Neuronal stem cell (in vitro differentiated cells): ENCODE measurements at regions not wholly inside any gene's neighbourhood (a gene's known extent, or its start where the extent isn't known, plus 50 kb on each side); places are given as distances from the start of the nearest gene placed in this dataset.

Source experiments
- DNase-seq: peaks from one replicate; pipeline ENCODE4 v3.0.0-alpha.2; 2013; ENCODE audit warnings: low spot score
- H2AFZ ChIP-seq: one replicate; pipeline ENCODE4 v1.6.1; 2013; ENCODE audit warnings: mild to moderate bottlenecking, low read length, inconsistent platforms
- H2AK5ac ChIP-seq: 2 replicates; pipeline ENCODE4 v1.6.1; 2013; ENCODE audit warnings: low read depth, mild to moderate bottlenecking, inconsistent platforms, low read length, moderate library complexity, mixed read lengths
- H2BK120ac ChIP-seq: 2 replicates; pipeline ENCODE4 v1.6.1; 2013; ENCODE audit warnings: low read depth, mild to moderate bottlenecking, inconsistent platforms, low read length, moderate library complexity, mixed read lengths
- H2BK12ac ChIP-seq: one replicate; pipeline ENCODE4 v1.6.1; 2013; ENCODE audit warnings: low read length, inconsistent platforms
- H2BK15ac ChIP-seq: 2 replicates; pipeline ENCODE4 v1.6.1; 2013; ENCODE audit warnings: mild to moderate bottlenecking, low read length, inconsistent platforms, mixed read lengths
- H2BK5ac ChIP-seq: one replicate; pipeline ENCODE4 v1.6.1; 2013; ENCODE audit warnings: inconsistent platforms, mild to moderate bottlenecking, low read length, moderate library complexity
- H3K14ac ChIP-seq: one replicate; pipeline ENCODE4 v1.6.1; 2013; ENCODE audit warnings: low read length, inconsistent platforms
- H3K18ac ChIP-seq: 2 replicates; pipeline ENCODE4 v1.6.1; 2013; ENCODE audit warnings: low read length, inconsistent platforms
- H3K23ac ChIP-seq: 2 replicates; pipeline ENCODE4 v1.6.1; 2013; ENCODE audit warnings: low read depth, mild to moderate bottlenecking, mixed read lengths, low read length, inconsistent platforms; ENCODE audit not compliant: poor library complexity
- H3K27ac ChIP-seq: replicated peaks from 3 replicates; pipeline ENCODE4 v1.5.1; 2013; ENCODE audit warnings: low read length, inconsistent platforms
- H3K27me3 ChIP-seq, 3 experiments: 2 replicates each; pipeline ENCODE4 v1.6.1; 2013; ENCODE audit warnings: low read length in 3 of 3, mild to moderate bottlenecking in 2 of 3, inconsistent platforms in 1 of 3, low read depth in 1 of 3, mixed read lengths in 1 of 3, moderate library complexity in 1 of 3; ENCODE audit not compliant: control insufficient read depth in 3 of 3, insufficient read depth in 3 of 3
- H3K36me3 ChIP-seq, 2 donors: replicated peaks in 1 of 2; 2 replicates each; pipeline ENCODE4 v1.6.1; 2013; ENCODE audit warnings: low read length in 2 of 2; ENCODE audit not compliant: control insufficient read depth in 2 of 2, insufficient read depth in 2 of 2
- H3K4ac ChIP-seq: 2 replicates; pipeline ENCODE4 v1.6.1; 2013; ENCODE audit warnings: inconsistent platforms, mild to moderate bottlenecking, low read length, moderate library complexity
- H3K4me1 ChIP-seq, 2 donors: 1 replicate in 1 of 2; 2 replicates in 1 of 2; pipeline ENCODE4 v1.6.1; 2013; ENCODE audit warnings: low read length in 2 of 2, low read depth in 1 of 2; ENCODE audit not compliant: control insufficient read depth in 2 of 2, insufficient read depth in 1 of 2
- H3K4me2 ChIP-seq: one replicate; pipeline ENCODE4 v1.6.1; 2013; ENCODE audit warnings: mild to moderate bottlenecking, low read length, inconsistent platforms; ENCODE audit not compliant: insufficient read depth, poor library complexity, severe bottlenecking
- H3K4me3 ChIP-seq, 2 donors: 2 replicates each; pipeline ENCODE4 v1.5.1; 2013; ENCODE audit warnings: low read length in 2 of 2, mild to moderate bottlenecking in 2 of 2, inconsistent platforms in 1 of 2, moderate library complexity in 1 of 2
- H3K79me1 ChIP-seq: one replicate; pipeline ENCODE4 v1.6.1; 2013; ENCODE audit warnings: low read depth, mild to moderate bottlenecking, inconsistent platforms, low read length, moderate library complexity
- H3K9ac ChIP-seq: one replicate; pipeline ENCODE4 v1.6.1; 2013; ENCODE audit warnings: mild to moderate bottlenecking, low read depth, low read length, inconsistent platforms; ENCODE audit not compliant: poor library complexity
- H3K9me3 ChIP-seq, 2 donors: replicated peaks in 1 of 2; 2 replicates each; pipeline versions ENCODE3 to v1.6.1; 2013; ENCODE audit warnings: low read length in 2 of 2, mild to moderate bottlenecking in 2 of 2, inconsistent platforms in 1 of 2, low read depth in 1 of 2, mixed read lengths in 1 of 2, moderate library complexity in 1 of 2; ENCODE audit not compliant: control insufficient read depth in 2 of 2, insufficient read depth in 1 of 2
- H4K8ac ChIP-seq: one replicate; pipeline ENCODE4 v1.6.1; 2013; ENCODE audit warnings: low read depth, mild to moderate bottlenecking, inconsistent platforms, low read length, moderate library complexity
- H4K91ac ChIP-seq: one replicate; pipeline ENCODE4 v1.6.1; 2013; ENCODE audit warnings: low read length, low read depth, mild to moderate bottlenecking, inconsistent platforms; ENCODE audit not compliant: poor library complexity
- WGBS, 2 donors: extraction: QIAGEN DNeasy Blood & Tissue Kit; methylation state at CpG; one replicate each; pipeline ENCODE4 v1.1.7; 2013; ENCODE audit warnings: missing lambda C conversion rate in 2 of 2, mixed read lengths in 1 of 2; ENCODE audit not compliant: insufficient read length in 2 of 2, insufficient replicate concordance in 1 of 2; ENCODE audit errors: extremely low coverage in 2 of 2; 5-methylcytosine and 5-hydroxymethylcytosine counted together

DNA sequence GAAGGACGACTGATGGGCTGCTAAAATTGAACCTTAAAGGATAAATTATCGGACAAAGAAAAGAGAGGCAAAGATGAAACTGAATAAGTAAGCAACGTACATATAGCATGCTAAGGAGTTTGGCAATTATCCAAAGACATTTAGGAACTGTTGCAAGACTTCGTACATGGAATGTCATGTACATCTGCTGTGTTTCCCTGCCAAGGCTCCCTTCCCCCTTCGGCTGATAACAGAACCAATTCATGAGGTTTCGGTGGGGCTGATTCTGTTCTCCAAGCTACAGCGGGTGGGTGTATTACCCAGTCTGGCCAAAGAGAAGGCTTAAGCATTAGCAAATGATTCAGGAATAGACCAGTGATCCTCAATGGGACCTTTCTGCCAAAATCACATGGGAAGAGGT, 190.9 kb upstream of the FREM1 start:
- H3K9me3 ChIP-seq, result no peaks in the 10 kb centered on the region
- H2AFZ ChIP-seq, result no peak overlapping the region
- H2BK120ac ChIP-seq, result no peak overlapping the region
- H3K4me1 ChIP-seq, result no peaks in the 10 kb centered on the region
- no peaks in the 10 kb centered on the region for H3K36me3 ChIP-seq
- H3K27me3 ChIP-seq, result no peaks in the 10 kb centered on the region
- no peak overlapping the region for H2BK5ac ChIP-seq
- no peaks in the 10 kb centered on the region for H3K79me1 ChIP-seq
- no peak overlapping the region for H3K18ac ChIP-seq
- no peak for DNase-seq
- no peak overlapping the region for H3K4me2 ChIP-seq
- H4K91ac ChIP-seq, result no peak overlapping the region
- no peak overlapping the region for H2BK12ac ChIP-seq
- H3K14ac ChIP-seq, result no peak overlapping the region
- H3K23ac ChIP-seq, result no peak overlapping the region
- no peak overlapping the region for H2BK15ac ChIP-seq
- WGBS, 2 donors, result no CpG with 5 or more reads among the region's 7 CpGs
- H3K4ac ChIP-seq, result no peak overlapping the region
- no peak overlapping the region for H3K4me3 ChIP-seq
- H3K9ac ChIP-seq, result no peak overlapping the region
- no peak overlapping the region for H3K27ac ChIP-seq
- H2AK5ac ChIP-seq, result no peak overlapping the region
- no peak overlapping the region for H4K8ac ChIP-seq

DNA sequence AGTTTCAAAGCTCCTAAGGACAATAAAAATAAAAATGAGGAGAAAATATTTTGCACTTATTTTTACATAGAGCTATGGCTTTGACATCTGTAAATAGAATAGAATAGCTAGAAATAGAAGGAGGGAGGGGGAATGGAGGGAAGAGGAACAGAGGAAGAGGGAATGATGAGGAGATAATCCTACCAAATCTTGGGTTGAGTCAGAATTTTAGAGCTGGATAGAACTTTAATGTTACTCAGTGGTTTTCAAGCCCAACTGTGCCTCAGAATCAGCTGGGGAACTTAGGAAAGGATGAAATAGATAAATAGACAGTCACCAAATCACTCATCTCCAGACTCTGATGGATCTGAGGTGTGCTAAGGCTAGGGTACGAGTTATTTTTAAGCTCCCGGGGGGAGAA, 190.3 kb upstream of the FREM1 start:
- H3K4me1 ChIP-seq, result no peaks in the 10 kb centered on the region
- H3K79me1 ChIP-seq, result no peaks in the 10 kb centered on the region
- no peak overlapping the region for H3K23ac ChIP-seq
- no peak overlapping the region for H3K14ac ChIP-seq
- WGBS, 2 donors, result no CpG with 5 or more reads among the region's 2 CpGs
- H2AFZ ChIP-seq, result peak overlapping the region; percentile 73
- H2AK5ac ChIP-seq, result no peak overlapping the region
- no peak overlapping the region for H2BK120ac ChIP-seq
- no peak overlapping the region for H3K4me3 ChIP-seq
- H4K8ac ChIP-seq, result no peak overlapping the region
- H3K4me2 ChIP-seq, result no peak overlapping the region
- H3K9ac ChIP-seq, result no peak overlapping the region
- H2BK5ac ChIP-seq, result no peak overlapping the region
- H3K27ac ChIP-seq, result no peak overlapping the region
- H2BK15ac ChIP-seq, result no peak overlapping the region
- H3K36me3 ChIP-seq, result no peaks in the 10 kb centered on the region
- no peak overlapping the region for H4K91ac ChIP-seq
- H3K18ac ChIP-seq, result no peak overlapping the region
- no peak overlapping the region for H3K4ac ChIP-seq
- H3K9me3 ChIP-seq, result no peaks in the 10 kb centered on the region
- no peak overlapping the region for H2BK12ac ChIP-seq
- no peak for DNase-seq
- H3K27me3 ChIP-seq, result no peaks in the 10 kb centered on the region

DNA sequence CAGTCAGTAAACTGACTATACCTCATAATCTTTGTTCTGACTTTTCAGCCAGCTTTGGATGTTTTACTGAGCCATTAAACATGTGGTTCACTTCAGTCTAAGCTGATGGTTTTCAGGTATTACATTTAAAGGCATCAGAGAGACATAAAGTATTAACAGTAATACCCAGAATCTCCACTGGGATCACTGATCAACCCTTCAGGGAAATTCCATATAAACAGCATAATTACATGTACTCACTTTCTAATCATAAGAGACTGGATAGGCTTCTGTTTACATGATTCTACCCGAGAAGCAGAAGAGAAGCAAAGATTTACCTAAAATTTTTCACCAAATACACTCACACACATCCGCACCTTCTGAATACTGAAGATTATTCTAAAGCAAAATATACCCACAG, 186.7 kb upstream of the FREM1 start:
- no peak overlapping the region for H3K14ac ChIP-seq
- no peak overlapping the region for H3K4ac ChIP-seq
- H2BK12ac ChIP-seq, result no peak overlapping the region
- H2BK5ac ChIP-seq, result no peak overlapping the region
- H3K27ac ChIP-seq, result no peak overlapping the region
- H4K8ac ChIP-seq, result no peak overlapping the region
- H3K9me3 ChIP-seq, result peaks cover 0 to 2% of the 10 kb centered on the region in 2 donors
- no peaks in the 10 kb centered on the region for H3K79me1 ChIP-seq
- no peak overlapping the region for H4K91ac ChIP-seq
- H2BK15ac ChIP-seq, result no peak overlapping the region
- no peak overlapping the region for H2AK5ac ChIP-seq
- no peak overlapping the region for H3K23ac ChIP-seq
- H2BK120ac ChIP-seq, result no peak overlapping the region
- WGBS, 2 donors, result 100% methylated on average over 1 of the region's 2 CpGs; no CpG with 5 or more reads in 1 of the 2 donors
- H3K9ac ChIP-seq, result no peak overlapping the region
- no peaks in the 10 kb centered on the region for H3K4me1 ChIP-seq
- H3K36me3 ChIP-seq, result no peaks in the 10 kb centered on the region
- H2AFZ ChIP-seq, result no peak overlapping the region
- no peak overlapping the region for H3K4me2 ChIP-seq
- DNase-seq, result no peak
- no peak overlapping the region for H3K4me3 ChIP-seq
- no peak overlapping the region for H3K18ac ChIP-seq
- H3K27me3 ChIP-seq, result no peaks in the 10 kb centered on the region

DNA sequence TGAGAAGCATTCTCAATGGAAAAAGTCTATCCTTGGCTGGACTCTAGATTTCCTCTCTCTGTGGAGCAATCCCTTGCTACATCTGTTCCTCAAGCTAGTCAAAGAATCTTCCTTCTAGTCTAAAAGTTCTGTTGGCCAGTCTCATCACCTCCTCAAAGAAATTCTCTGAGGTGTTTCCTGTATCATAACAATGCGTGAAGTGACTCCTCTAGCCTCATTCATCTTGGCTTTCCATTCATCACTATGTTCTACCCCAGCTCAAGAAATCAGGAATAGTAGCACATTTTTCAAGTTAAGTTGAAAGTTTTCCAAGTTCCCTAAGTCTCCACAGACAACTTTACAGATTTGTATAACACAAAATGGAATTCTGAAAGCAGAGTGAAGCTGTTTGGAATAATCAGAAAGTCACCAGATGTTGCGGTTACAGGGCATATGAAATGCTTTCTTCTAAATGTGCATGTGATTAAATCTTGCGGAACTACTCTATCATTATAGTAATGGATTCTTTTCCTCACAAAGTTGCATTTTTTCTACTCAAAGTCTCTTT, 176.6 kb upstream of the FREM1 start:
- no peak overlapping the region for H2BK5ac ChIP-seq
- H3K4ac ChIP-seq, result no peak overlapping the region
- no peak overlapping the region for H4K8ac ChIP-seq
- H3K23ac ChIP-seq, result no peak overlapping the region
- no peak overlapping the region for H2BK12ac ChIP-seq
- H2BK120ac ChIP-seq, result no peak overlapping the region
- no peak overlapping the region for H4K91ac ChIP-seq
- no peaks in the 10 kb centered on the region for H3K36me3 ChIP-seq
- no peak overlapping the region for H2AK5ac ChIP-seq
- H3K79me1 ChIP-seq, result no peaks in the 10 kb centered on the region
- H3K14ac ChIP-seq, result no peak overlapping the region
- no peak for DNase-seq
- no peak overlapping the region for H2BK15ac ChIP-seq
- H3K9me3 ChIP-seq, result no peaks in the 10 kb centered on the region
- H2AFZ ChIP-seq, result peak overlapping the region; percentile 40
- H3K4me1 ChIP-seq, result no peaks in the 10 kb centered on the region
- no peak overlapping the region for H3K4me3 ChIP-seq
- no peak overlapping the region for H3K9ac ChIP-seq
- H3K27ac ChIP-seq, result no peak overlapping the region
- H3K4me2 ChIP-seq, result no peak overlapping the region
- H3K27me3 ChIP-seq, result no peaks in the 10 kb centered on the region
- no peak overlapping the region for H3K18ac ChIP-seq
- WGBS, 2 donors, result no CpG with 5 or more reads among the region's 3 CpGs
